Right forelimb (tissue), 1 donor: ENCODE measurements at regions not wholly inside any gene's neighbourhood (a gene's known extent, or its start where the extent isn't known, plus 50 kb on each side); places are given as distances from the start of the nearest gene placed in this dataset.

Experiments
- DNase-seq: peaks from one replicate; pipeline ENCODE4 v3.0.0-alpha.2; 2018

- DNase-seq: no peak
Measured at GRCh38 chr1:4972761-4973320, 318.4 kb downstream of the AJAP1 start.

- DNase-seq: no peak
Measured at GRCh38 chr1:4971666-4972065, 317.3 kb downstream of the AJAP1 start.

- no peak for DNase-seq
Measured at GRCh38 chr1:4970532-4970931, 316.1 kb downstream of the AJAP1 start.

- DNase-seq: no peak
Measured at GRCh38 chr1:4969556-4970129, 315.2 kb downstream of the AJAP1 start.

- no peak for DNase-seq
Measured at GRCh38 chr1:4965346-4966075, 311.1 kb downstream of the AJAP1 start.

- DNase-seq: no peak
Measured at GRCh38 chr1:4964634-4965345, 310.4 kb downstream of the AJAP1 start.

- DNase-seq: no peak
Measured at GRCh38 chr1:4963251-4963650, 308.8 kb downstream of the AJAP1 start.

GRCh38 chr1:4962836-4963235 is 308.4 kb downstream of the AJAP1 start:
- no peak for DNase-seq

GRCh38 chr1:4961935-4962645 is 307.7 kb downstream of the AJAP1 start:
- no peak for DNase-seq

GRCh38 chr1:4960782-4961475 is 306.5 kb downstream of the AJAP1 start:
- no peak for DNase-seq

GRCh38 chr1:4960336-4960735 is 305.9 kb downstream of the AJAP1 start:
- no peak for DNase-seq

- no peak for DNase-seq
Measured at GRCh38 chr1:4959216-4959615, 304.8 kb downstream of the AJAP1 start.

GRCh38 chr1:4957027-4957426 is 302.6 kb downstream of the AJAP1 start:
- no peak for DNase-seq

- DNase-seq: no peak
Measured at GRCh38 chr1:4954392-4954791, 300.0 kb downstream of the AJAP1 start.

- DNase-seq: no peak
Measured at GRCh38 chr1:4951601-4952000, 297.2 kb downstream of the AJAP1 start.

- DNase-seq: no peak
Measured at GRCh38 chr1:4946343-4946742, 291.9 kb downstream of the AJAP1 start.

- DNase-seq: no peak
Measured at GRCh38 chr1:4944911-4945310, 290.5 kb downstream of the AJAP1 start.

- no peak for DNase-seq
Measured at GRCh38 chr1:4944072-4944471, 289.7 kb downstream of the AJAP1 start.

GRCh38 chr1:4939266-4939665 is 284.9 kb downstream of the AJAP1 start:
- no peak for DNase-seq

GRCh38 chr1:4937876-4938534 is 283.6 kb downstream of the AJAP1 start:
- no peak for DNase-seq

- no peak for DNase-seq
Measured at GRCh38 chr1:4935807-4936206, 281.4 kb downstream of the AJAP1 start.

- no peak for DNase-seq
Measured at GRCh38 chr1:4933232-4933631, 278.8 kb downstream of the AJAP1 start.
